ENCODE measurements at regions not wholly inside any gene's neighbourhood (a gene's known extent, or its start where the extent isn't known, plus 50 kb on each side); places are given as distances from the start of the nearest gene placed in this dataset.

DNA sequence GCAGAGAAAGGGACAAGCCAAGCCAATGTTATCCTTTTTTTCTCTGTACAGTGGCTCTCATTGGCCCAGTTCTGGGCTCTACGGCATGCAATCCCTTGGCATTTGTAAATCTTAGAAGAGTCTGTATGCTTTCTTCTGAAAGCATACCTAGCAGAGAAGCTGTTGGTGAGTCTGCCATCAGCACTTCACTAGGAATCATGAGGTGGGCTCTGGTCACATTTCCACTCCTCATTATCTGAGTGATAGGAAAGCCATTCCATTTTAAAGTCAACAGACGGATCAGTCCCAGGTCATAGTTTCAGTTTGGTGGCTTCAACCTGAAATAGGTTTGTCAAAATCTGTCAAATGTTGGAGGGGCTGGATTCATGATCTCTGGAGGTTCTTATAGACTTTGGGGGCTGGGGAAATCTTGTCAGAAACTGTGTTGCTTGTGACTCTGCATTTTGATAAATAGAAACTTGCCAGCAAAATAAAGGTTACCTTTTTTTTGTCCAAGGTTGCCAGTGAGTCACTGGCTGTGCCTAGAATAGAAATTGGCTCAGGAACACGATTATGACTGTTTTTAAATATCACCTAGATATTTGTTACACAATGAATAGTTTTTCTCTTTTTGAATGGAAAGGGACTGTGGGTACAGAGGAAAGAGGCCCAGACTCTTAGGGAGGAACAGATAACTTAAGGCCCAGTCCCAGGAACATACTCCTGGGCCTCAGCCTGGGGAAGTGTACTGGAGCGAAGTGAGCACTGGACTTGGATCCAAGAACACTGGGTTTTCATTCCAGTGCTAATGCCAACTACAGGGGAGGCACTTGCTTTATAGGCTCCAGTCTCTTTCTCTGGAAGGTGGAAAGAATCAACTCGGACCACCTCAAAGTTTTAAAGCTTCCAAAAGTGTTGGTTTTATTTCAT is 183.1 kb downstream of the NMUR2 start:
- no peak overlapping the region for H3K27ac ChIP-seq
- H3K4me3 ChIP-seq, result no peak overlapping the region
- TF ChIP-seq, protein P1, sequence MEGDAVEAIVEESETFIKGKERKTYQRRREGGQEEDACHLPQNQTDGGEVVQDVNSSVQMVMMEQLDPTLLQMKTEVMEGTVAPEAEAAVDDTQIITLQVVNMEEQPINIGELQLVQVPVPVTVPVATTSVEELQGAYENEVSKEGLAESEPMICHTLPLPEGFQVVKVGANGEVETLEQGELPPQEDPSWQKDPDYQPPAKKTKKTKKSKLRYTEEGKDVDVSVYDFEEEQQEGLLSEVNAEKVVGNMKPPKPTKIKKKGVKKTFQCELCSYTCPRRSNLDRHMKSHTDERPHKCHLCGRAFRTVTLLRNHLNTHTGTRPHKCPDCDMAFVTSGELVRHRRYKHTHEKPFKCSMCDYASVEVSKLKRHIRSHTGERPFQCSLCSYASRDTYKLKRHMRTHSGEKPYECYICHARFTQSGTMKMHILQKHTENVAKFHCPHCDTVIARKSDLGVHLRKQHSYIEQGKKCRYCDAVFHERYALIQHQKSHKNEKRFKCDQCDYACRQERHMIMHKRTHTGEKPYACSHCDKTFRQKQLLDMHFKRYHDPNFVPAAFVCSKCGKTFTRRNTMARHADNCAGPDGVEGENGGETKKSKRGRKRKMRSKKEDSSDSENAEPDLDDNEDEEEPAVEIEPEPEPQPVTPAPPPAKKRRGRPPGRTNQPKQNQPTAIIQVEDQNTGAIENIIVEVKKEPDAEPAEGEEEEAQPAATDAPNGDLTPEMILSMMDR (IDR thresholded peaks at IDR 0.05), result no peak
- no peak for TF ChIP-seq POLR2A (IDR thresholded peaks at IDR 0.05)
- no peaks in the 10 kb centered on the region for H3K36me3 ChIP-seq (ENCODE audit: low read depth, missing control alignments)
- H3K4me1 ChIP-seq, result no peaks in the 10 kb centered on the region
- no peak for DNase-seq
- intact Hi-C loops (cut with DNase I; ENCODE audit: low total_unique reads), result no loop called here
- no peaks in the 10 kb centered on the region for H3K27me3 ChIP-seq
- WGBS, 2 donors, result 62 to 74% methylated on average over 5 of the region's 5 CpGs
- no peaks in the 10 kb centered on the region for H3K9me3 ChIP-seq

DNA sequence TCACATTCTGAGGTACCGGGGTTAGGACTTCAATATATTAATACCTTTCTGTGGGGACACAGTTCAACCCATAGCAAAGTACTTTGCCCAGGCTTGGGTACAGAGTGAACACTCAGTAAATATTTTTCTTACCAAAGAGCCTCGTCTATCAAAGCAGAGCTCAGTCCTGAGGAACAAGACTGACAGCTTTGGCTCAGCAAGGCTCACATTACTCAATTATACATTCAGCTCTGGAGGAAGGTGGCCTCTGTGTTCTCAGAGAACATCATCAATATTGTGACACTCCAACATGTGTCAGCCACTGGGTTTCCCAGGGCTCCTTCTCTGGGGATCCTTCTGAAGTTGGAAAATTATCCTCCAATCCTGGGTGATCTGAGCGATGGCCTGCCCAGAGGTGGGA is 186.4 kb downstream of the NMUR2 start:
- no peak for DNase-seq
- Histone ChIP-seq H3K36me3 (ENCODE audit: low read depth, missing control alignments) (no peaks in the 10 kb centered on the region), H3K4me1 (no peaks in the 10 kb centered on the region), H3K4me3 (no peak overlapping the region), H3K27ac (no peak overlapping the region), H3K9me3 (no peaks in the 10 kb centered on the region), H3K27me3 (no peaks in the 10 kb centered on the region)
- 78 to 81% methylated on average over 3 of the region's 3 CpGs for WGBS, 2 donors
- TF ChIP-seq, protein P1 (IDR thresholded peaks at IDR 0.05), result no peak
- TF ChIP-seq POLR2A (IDR thresholded peaks at IDR 0.05), result no peak
- intact Hi-C loops (cut with DNase I; ENCODE audit: low total_unique reads), result no loop called here

DNA sequence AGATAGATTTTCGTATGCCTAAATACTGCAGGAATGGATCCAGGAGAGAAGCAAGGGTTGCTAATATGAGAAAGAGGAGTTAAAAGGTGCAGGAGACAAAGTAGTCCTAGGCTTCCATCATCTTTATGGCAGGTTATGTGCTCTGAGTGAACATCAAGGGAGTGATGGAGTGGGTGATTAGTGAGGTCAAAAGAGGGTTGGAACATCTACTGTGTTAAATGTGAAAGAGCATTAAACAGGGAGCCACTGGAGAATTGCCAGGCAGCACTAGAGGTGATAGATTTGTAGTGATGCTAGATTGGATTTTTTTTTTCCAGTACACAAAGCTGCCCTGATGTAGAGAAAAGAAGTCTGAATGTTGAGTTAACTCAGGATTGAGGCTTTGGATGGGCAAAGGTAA is 199.3 kb downstream of the NMUR2 start:
- Histone ChIP-seq H3K27me3 (no peaks in the 10 kb centered on the region), H3K4me3 (no peak overlapping the region), H3K9me3 (no peaks in the 10 kb centered on the region), H3K36me3 (ENCODE audit: low read depth, missing control alignments) (no peaks in the 10 kb centered on the region), H3K4me1 (no peaks in the 10 kb centered on the region), H3K27ac (no peak overlapping the region)
- intact Hi-C loops (cut with DNase I; ENCODE audit: low total_unique reads), result no loop called here
- WGBS, 2 donors, result 37 to 61% methylated on average over 1 of the region's 1 CpG
- DNase-seq, result no peak
- TF ChIP-seq POLR2A (IDR thresholded peaks at IDR 0.05), result no peak
- TF ChIP-seq, protein P1 (IDR thresholded peaks at IDR 0.05), result no peak

DNA sequence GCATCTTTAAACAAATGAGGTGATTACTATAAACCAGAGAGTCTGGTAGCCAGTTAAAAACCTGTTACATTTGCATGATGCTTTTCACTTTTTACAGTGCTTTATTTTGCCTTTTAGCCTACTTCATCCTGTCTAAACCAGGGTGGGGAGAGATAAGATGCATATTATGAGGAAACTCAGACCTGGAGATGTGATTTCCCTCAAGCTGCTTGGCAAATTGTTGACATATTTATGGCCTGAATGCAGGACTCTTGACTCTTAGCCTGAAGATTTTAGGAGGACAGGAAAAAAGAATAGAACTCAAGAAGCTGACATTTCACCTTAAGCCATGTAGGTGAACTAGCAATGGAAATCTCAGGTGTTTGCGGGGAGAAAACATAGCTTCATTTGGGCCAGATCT is 202.8 kb downstream of the NMUR2 start:
- Histone ChIP-seq H3K4me3 (no peak overlapping the region), H3K4me1 (no peaks in the 10 kb centered on the region), H3K36me3 (ENCODE audit: low read depth, missing control alignments) (no peaks in the 10 kb centered on the region), H3K9me3 (no peaks in the 10 kb centered on the region), H3K27me3 (no peaks in the 10 kb centered on the region), H3K27ac (no peak overlapping the region)
- no peak for TF ChIP-seq POLR2A (IDR thresholded peaks at IDR 0.05)
- 80 to 91% methylated on average over 1 of the region's 1 CpG for WGBS, 2 donors
- intact Hi-C loops (cut with DNase I; ENCODE audit: low total_unique reads), result no loop called here
- DNase-seq, result no peak

DNA sequence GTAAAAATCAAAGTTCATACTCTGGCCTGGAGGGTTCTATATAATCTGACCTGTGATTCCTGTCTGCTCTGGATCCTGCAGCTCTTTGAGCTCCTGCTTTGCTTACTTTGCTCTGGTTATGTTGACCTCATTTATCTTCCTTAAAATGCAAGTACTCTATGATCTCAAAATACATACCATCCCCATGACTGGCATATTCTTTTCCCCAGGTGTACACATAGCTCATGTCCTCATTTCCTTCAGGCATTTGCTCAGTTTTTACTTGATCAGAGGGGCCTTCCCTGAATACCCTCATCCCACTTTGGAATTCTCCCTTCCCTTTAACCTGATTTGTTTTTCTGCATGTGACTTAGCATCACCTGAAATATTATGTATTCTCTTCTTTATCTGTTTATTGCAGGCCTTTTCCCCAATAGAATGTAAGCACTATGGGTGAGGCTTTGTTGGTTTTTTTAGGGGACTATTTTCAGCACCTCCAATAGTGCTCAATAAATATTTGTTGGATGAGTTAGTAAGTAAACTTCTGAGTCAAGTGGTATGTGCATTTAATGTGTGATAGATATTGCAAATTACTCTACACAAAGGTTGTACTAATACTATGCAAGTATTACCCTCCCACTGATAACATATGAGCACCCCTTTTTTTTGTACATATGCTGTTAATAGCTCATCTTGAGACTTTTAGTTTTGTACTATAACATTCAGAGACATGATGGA is 211.5 kb downstream of the NMUR2 start:
- no peak overlapping the region for H3K4me3 ChIP-seq
- H3K9me3 ChIP-seq, result no peaks in the 10 kb centered on the region
- TF ChIP-seq POLR2A (IDR thresholded peaks at IDR 0.05), result no peak
- TF ChIP-seq, protein P1 (IDR thresholded peaks at IDR 0.05), result no peak
- H3K27me3 ChIP-seq, result no peaks in the 10 kb centered on the region
- intact Hi-C loops (cut with DNase I; ENCODE audit: low total_unique reads), result no loop called here
- no peak overlapping the region for H3K27ac ChIP-seq
- no peaks in the 10 kb centered on the region for H3K36me3 ChIP-seq (ENCODE audit: low read depth, missing control alignments)
- no peak for DNase-seq
- H3K4me1 ChIP-seq, result no peaks in the 10 kb centered on the region

Data from testis (tissue), 2 donors.